ENCODE measurements at regions not wholly inside any gene's neighbourhood (a gene's known extent, or its start where the extent isn't known, plus 50 kb on each side); places are given as distances from the start of the nearest gene placed in this dataset.

GRCh38 chr2:41510108-41510507 is 537.7 kb upstream of the PKDCC start:
- no peaks in the 10 kb centered on the region for H3K4me1 ChIP-seq (ENCODE audit: insufficient read depth)
- H3K27ac ChIP-seq = no peak overlapping the region
- WGBS, 3 donors = 49 to 52% (median 50%) methylated on average over 4 of the region's 4 CpGs
- intact Hi-C loops (cut with DNase I) = no loop called here
- H3K36me3 ChIP-seq = no peaks in the 10 kb centered on the region
- no peak for TF ChIP-seq CTCF (IDR thresholded peaks at IDR 0.05)
- no peak for TF ChIP-seq POLR2A (IDR thresholded peaks at IDR 0.05)
- no peak for TF ChIP-seq EP300 (IDR thresholded peaks at IDR 0.05)
- no peak for DNase-seq
- H3K4me3 ChIP-seq = no peak overlapping the region
- H3K9me3 ChIP-seq = no peaks in the 10 kb centered on the region
- no peaks in the 10 kb centered on the region for H3K27me3 ChIP-seq

GRCh38 chr2:41521211-41521610 is 526.6 kb upstream of the PKDCC start:
- intact Hi-C loops (cut with DNase I) = no loop called here
- Histone ChIP-seq H3K36me3 (no peaks in the 10 kb centered on the region), H3K9me3 (no peaks in the 10 kb centered on the region), H3K27ac (no peak overlapping the region), H3K27me3 (no peaks in the 10 kb centered on the region), H3K4me1 (ENCODE audit: insufficient read depth) (no peaks in the 10 kb centered on the region), H3K4me3 (no peak overlapping the region)
- TF ChIP-seq CTCF (IDR thresholded peaks at IDR 0.05) (no peak), EP300 (IDR thresholded peaks at IDR 0.05) (no peak), POLR2A (IDR thresholded peaks at IDR 0.05) (no peak)
- DNase-seq = no peak

- WGBS, 3 donors = 89 to 92% (median 89%) methylated on average over 6 of the region's 6 CpGs
- H3K36me3 ChIP-seq = no peaks in the 10 kb centered on the region
- TF ChIP-seq POLR2A (IDR thresholded peaks at IDR 0.05) (no peak), CTCF (IDR thresholded peaks at IDR 0.05) (no peak), EP300 (IDR thresholded peaks at IDR 0.05) (no peak)
- intact Hi-C loops (cut with DNase I) = no loop called here
- H3K27me3 ChIP-seq = no peaks in the 10 kb centered on the region
- H3K4me3 ChIP-seq = no peak overlapping the region
- no peak for DNase-seq
- no peaks in the 10 kb centered on the region for H3K4me1 ChIP-seq (ENCODE audit: insufficient read depth)
- H3K9me3 ChIP-seq = no peaks in the 10 kb centered on the region
- no peak overlapping the region for H3K27ac ChIP-seq
Measured at GRCh38 chr2:41527525-41528323, 520.1 kb upstream of the PKDCC start.

GRCh38 chr2:41535575-41535974 is 512.2 kb upstream of the PKDCC start:
- Histone ChIP-seq H3K9me3 (no peaks in the 10 kb centered on the region), H3K27me3 (no peaks in the 10 kb centered on the region), H3K4me3 (no peak overlapping the region), H3K27ac (no peak overlapping the region), H3K36me3 (no peaks in the 10 kb centered on the region), H3K4me1 (ENCODE audit: insufficient read depth) (no peaks in the 10 kb centered on the region)
- TF ChIP-seq EP300 (IDR thresholded peaks at IDR 0.05) (no peak), POLR2A (IDR thresholded peaks at IDR 0.05) (no peak), CTCF (IDR thresholded peaks at IDR 0.05) (no peak)
- no peak for DNase-seq
- intact Hi-C loops (cut with DNase I) = no loop called here
- 95 to 96% (median 96%) methylated on average over 3 of the region's 3 CpGs for WGBS, 3 donors
